ENCODE measurements at regions not wholly inside any gene's neighbourhood (a gene's known extent, or its start where the extent isn't known, plus 50 kb on each side); places are given as distances from the start of the nearest gene placed in this dataset.
"Not testable (repeated sequence)": the region's sequence is repeated elsewhere in the genome, so short reads cannot be mapped to it uniquely, and the experiment has no call there.

DNA sequence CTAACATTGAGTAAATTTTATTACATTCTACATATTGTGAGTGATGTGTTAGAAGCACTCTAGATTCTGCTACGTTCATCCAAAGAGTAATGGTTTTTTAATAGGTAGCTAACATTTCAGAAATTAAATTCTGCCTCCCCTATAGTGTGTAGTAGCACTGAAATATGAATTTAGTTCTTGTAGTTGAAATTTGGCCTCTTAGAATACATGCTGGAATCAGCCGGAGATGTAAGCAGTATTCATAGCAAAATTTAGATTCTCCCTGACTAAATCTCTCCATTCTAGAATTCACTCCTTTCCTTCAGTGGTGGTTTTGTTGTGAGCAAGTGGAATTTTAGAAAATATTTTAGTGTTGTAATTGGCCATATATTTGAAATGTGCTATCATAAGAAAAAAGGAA is 799.9 kb upstream of the CDH10 start:
- DNase-seq, result no peak
- peaks cover 61% of the 10 kb centered on the region for H3K4me1 Mint-ChIP-seq
- peak overlapping the region; percentile 86 for H3K4me3 Mint-ChIP-seq
- H3K9me3 Mint-ChIP-seq, result no peaks in the 10 kb centered on the region
- no peaks in the 10 kb centered on the region for H3K27me3 Mint-ChIP-seq (ENCODE audit: low read depth, poor library complexity)
- H3K36me3 Mint-ChIP-seq (ENCODE audit: low read depth), result no peaks in the 10 kb centered on the region
- peak overlapping the region; percentile 87 for H3K27ac Mint-ChIP-seq
- TF ChIP-seq, protein P1, sequence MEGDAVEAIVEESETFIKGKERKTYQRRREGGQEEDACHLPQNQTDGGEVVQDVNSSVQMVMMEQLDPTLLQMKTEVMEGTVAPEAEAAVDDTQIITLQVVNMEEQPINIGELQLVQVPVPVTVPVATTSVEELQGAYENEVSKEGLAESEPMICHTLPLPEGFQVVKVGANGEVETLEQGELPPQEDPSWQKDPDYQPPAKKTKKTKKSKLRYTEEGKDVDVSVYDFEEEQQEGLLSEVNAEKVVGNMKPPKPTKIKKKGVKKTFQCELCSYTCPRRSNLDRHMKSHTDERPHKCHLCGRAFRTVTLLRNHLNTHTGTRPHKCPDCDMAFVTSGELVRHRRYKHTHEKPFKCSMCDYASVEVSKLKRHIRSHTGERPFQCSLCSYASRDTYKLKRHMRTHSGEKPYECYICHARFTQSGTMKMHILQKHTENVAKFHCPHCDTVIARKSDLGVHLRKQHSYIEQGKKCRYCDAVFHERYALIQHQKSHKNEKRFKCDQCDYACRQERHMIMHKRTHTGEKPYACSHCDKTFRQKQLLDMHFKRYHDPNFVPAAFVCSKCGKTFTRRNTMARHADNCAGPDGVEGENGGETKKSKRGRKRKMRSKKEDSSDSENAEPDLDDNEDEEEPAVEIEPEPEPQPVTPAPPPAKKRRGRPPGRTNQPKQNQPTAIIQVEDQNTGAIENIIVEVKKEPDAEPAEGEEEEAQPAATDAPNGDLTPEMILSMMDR (IDR thresholded peaks at IDR 0.05), result no peak

DNA sequence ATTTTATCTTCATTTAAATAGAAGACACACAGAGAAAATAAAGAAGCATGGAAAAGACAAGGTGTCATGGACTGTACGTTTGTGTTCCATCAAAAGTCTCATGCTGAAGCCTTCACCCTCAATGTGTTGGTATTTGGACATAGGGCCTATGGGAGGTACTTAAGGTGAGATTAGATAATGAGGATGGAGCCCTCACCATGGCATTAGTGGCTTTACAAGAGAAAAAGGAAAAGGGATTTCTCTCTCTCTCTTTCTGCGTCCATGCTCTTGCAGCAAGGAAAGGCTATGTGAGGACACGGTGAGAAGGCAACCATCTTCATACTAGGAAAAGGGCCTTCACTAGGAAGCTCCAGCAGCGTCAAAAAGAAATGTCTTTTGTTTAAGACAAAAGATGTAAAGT is 797.0 kb upstream of the CDH10 start:
- Mint-ChIP-seq H3K4me3 (peak overlapping the region; percentile 57), H3K27ac (peak overlapping the region; percentile 89), H3K9me3 (no peaks in the 10 kb centered on the region), H3K4me1 (peaks cover 62% of the 10 kb centered on the region), H3K36me3 (ENCODE audit: low read depth) (no peaks in the 10 kb centered on the region), H3K27me3 (ENCODE audit: low read depth, poor library complexity) (no peaks in the 10 kb centered on the region)
- no peak for DNase-seq
- TF ChIP-seq, protein P1 (IDR thresholded peaks at IDR 0.05), result no peak

DNA sequence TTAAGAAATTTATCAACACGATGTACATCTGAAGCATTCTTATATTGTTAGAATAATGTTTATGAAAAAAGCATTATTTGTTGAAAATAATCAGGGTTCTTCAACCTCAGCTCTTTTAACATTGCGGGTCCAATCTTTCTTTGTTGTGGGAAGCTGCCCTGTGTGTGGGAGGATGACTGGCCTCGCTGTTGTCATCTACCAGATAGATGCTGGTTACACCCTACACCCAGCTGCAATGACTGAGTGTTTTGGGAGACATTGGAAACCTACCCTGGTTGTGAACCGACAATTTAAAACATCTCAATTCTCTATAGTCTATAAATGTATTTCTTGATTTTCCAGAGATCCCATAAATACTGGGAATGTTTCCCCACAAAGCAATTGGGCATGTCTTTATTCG is 794.2 kb upstream of the CDH10 start:
- Mint-ChIP-seq H3K27ac (no peak overlapping the region), H3K9me3 (peaks cover 2% of the 10 kb centered on the region), H3K36me3 (ENCODE audit: low read depth) (peaks cover 9% of the 10 kb centered on the region), H3K4me1 (peaks cover 37% of the 10 kb centered on the region), H3K4me3 (no peak overlapping the region), H3K27me3 (ENCODE audit: low read depth, poor library complexity) (no peaks in the 10 kb centered on the region)
- DNase-seq, result no peak
- TF ChIP-seq, protein P1 (IDR thresholded peaks at IDR 0.05), result no peak

DNA sequence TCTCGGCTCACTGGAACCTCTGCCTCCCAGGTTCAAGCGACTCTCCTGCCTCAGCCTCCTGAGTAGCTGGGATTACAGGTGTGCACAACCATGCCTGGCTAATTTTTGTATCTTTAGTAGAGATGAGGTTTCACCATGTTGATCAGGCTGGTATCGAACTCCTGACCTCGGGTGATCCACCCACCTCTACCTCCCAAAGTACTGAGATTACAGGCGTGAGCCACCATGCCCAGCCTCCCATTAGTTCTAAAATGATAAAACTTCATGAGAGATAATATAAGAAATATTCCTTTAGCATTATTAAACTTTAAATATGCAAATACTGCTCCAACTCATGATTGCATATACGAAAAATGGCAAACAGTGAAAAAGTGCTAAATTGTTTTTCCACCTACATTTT is 793.6 kb upstream of the CDH10 start:
- peaks cover 32% of the 10 kb centered on the region for H3K4me1 Mint-ChIP-seq
- H3K27ac Mint-ChIP-seq; H3K4me3 Mint-ChIP-seq; DNase-seq; H3K27me3 Mint-ChIP-seq (ENCODE audit: low read depth, poor library complexity); H3K9me3 Mint-ChIP-seq: not testable (repeated sequence)
- peaks cover 12% of the 10 kb centered on the region for H3K36me3 Mint-ChIP-seq (ENCODE audit: low read depth)

DNA sequence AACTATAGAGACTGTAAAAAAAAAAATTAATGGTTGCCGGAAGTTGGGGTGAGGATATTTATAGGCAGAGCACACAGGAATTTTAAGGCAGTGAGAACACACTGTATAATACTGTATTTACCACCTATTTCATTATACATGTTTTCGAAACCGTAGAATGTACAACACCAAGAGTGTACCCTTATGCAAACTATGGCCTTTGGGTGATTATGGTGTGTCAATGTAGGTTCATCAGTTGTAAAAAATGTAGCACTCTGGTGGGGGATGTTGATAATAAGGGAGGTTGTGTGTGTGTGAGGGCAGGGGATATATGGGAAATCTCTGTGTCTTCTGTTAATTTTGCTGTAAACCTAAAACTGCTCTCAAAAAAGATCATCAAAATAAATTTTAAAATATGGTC is 791.7 kb upstream of the CDH10 start:
- no peak for DNase-seq
- Mint-ChIP-seq H3K36me3 (ENCODE audit: low read depth) (peaks cover 12% of the 10 kb centered on the region), H3K9me3 (peaks cover 4% of the 10 kb centered on the region), H3K27ac (no peak overlapping the region), H3K27me3 (ENCODE audit: low read depth, poor library complexity) (no peaks in the 10 kb centered on the region), H3K4me1 (peaks cover 18% of the 10 kb centered on the region), H3K4me3 (no peak overlapping the region)
- TF ChIP-seq, protein P1 (IDR thresholded peaks at IDR 0.05), result no peak

DNA sequence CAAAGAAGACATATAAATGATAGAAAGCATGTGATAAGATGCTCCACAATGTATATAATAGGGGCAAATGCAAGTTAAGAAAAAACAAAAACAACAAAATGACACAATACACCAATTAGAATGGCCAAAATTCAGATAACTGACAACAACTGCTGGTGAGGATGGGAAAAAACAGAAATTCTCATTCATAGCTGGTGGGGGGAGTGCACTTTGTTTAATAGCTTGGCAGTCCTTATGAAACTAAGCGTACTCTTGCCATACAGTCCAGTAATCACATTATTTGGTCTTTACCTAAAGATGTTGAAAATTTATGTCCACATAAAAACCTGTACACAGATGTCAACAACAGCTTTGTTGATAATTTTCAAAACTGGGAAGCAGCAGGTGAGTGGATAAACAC is 791.1 kb upstream of the CDH10 start:
- no peak overlapping the region for H3K27ac Mint-ChIP-seq
- H3K4me1 Mint-ChIP-seq, result peaks cover 12% of the 10 kb centered on the region
- H3K27me3 Mint-ChIP-seq (ENCODE audit: low read depth, poor library complexity), result no peaks in the 10 kb centered on the region
- H3K9me3 Mint-ChIP-seq, result peaks cover 4% of the 10 kb centered on the region
- no peak for DNase-seq
- H3K4me3 Mint-ChIP-seq, result no peak overlapping the region
- TF ChIP-seq, protein P1 (IDR thresholded peaks at IDR 0.05), result no peak
- H3K36me3 Mint-ChIP-seq (ENCODE audit: low read depth), result peaks cover 12% of the 10 kb centered on the region
